Neural progenitor cell (in vitro differentiated cells): ENCODE measurements at regions not wholly inside any gene's neighbourhood (a gene's known extent, or its start where the extent isn't known, plus 50 kb on each side); places are given as distances from the start of the nearest gene placed in this dataset.

Source experiments
- DNase-seq: peaks from one replicate; pipeline ENCODE4 v3.0.0-alpha.2; 2016; ENCODE audit warnings: low spot score
- H2AFZ ChIP-seq: fragments of 200-600 bp; sonication (generic); replicated peaks from 2 replicates; pipeline ENCODE4 v1.6.1; 2016; ENCODE audit warnings: antibody characterized with exemption
- H3F3A ChIP-seq: fragments of 200-600 bp; sonication (generic); 2 replicates; pipeline ENCODE4 v1.6.1; 2016; ENCODE audit warnings: antibody characterized with exemption, low read depth
- H3K27ac ChIP-seq: fragments of 200-600 bp; sonication (generic); 2 replicates; pipeline ENCODE4 v1.5.1; 2016; ENCODE audit warnings: mild to moderate bottlenecking
- H3K27me3 ChIP-seq: fragments of 200-600 bp; sonication (generic); 2 replicates; pipeline ENCODE4 v1.6.1; 2016; ENCODE audit warnings: mild to moderate bottlenecking, moderate library complexity
- H3K36me3 ChIP-seq: fragments of 200-600 bp; sonication (generic); 2 replicates; pipeline ENCODE4 v1.5.1; 2016
- H3K4me1 ChIP-seq: fragments of 200-600 bp; sonication (generic); 2 replicates; pipeline ENCODE4 v1.6.1; 2016; ENCODE audit warnings: mixed run types
- H3K4me2 ChIP-seq: fragments of 200-600 bp; sonication (generic); 2 replicates; pipeline ENCODE4 v1.6.1; 2016
- H3K4me3 ChIP-seq: fragments of 200-600 bp; sonication (generic); 2 replicates; pipeline ENCODE4 v1.5.1; 2016
- H3K79me2 ChIP-seq: fragments of 200-600 bp; sonication (generic); 2 replicates; pipeline ENCODE4 v1.6.1; 2016; ENCODE audit warnings: low read depth
- H3K9ac ChIP-seq: fragments of 200-600 bp; sonication (generic); 2 replicates; pipeline ENCODE4 v1.6.1; 2016
- H3K9me3 ChIP-seq: fragments of 200-600 bp; sonication (generic); 2 replicates; pipeline ENCODE4 v1.5.1; 2016; ENCODE audit warnings: low read depth
- H4K20me1 ChIP-seq: fragments of 200-600 bp; sonication (generic); 2 replicates; pipeline ENCODE4 v1.6.1; 2016; ENCODE audit warnings: low read depth
- H3K27ac Mint-ChIP-seq: 3 replicates; pipeline ENCODE4 v1.8.0; 2021; ENCODE audit warnings: mixed read lengths
- H3K27me3 Mint-ChIP-seq: 2 replicates; pipeline ENCODE4 v1.8.0; 2022; ENCODE audit warnings: low read depth, mild to moderate bottlenecking, inconsistent platforms, moderate library complexity, mixed read lengths; ENCODE audit not compliant: insufficient read depth
- H3K36me3 Mint-ChIP-seq: 3 replicates; pipeline ENCODE4 v1.8.0; 2021; ENCODE audit warnings: mixed read lengths
- H3K4me1 Mint-ChIP-seq: 3 replicates; pipeline ENCODE4 v1.8.0; 2021; ENCODE audit warnings: mixed read lengths
- H3K4me3 Mint-ChIP-seq: 3 replicates; pipeline ENCODE4 v1.8.0; 2021; ENCODE audit warnings: mild to moderate bottlenecking, moderate library complexity, mixed read lengths
- H3K9me3 Mint-ChIP-seq: 3 replicates; pipeline ENCODE4 v1.8.0; 2020; ENCODE audit warnings: mixed read lengths
- CTCF ChIP-seq: fragments of 200-600 bp; sonication (generic); IDR thresholded peaks from 2 replicates; pipeline ENCODE4 v1.5.1; 2017; ENCODE audit warnings: antibody characterized with exemption, mild to moderate bottlenecking
- EZH2 ChIP-seq: fragments of 200-600 bp; sonication (generic); IDR thresholded peaks from 2 replicates; pipeline ENCODE4 v1.6.1; 2017; ENCODE audit warnings: antibody characterized with exemption, mild to moderate bottlenecking, moderate library complexity
- EZH2phosphoT487 ChIP-seq: fragments of 200-600 bp; sonication (generic); IDR thresholded peaks from 2 replicates; pipeline ENCODE4 v1.6.1; 2017; ENCODE audit warnings: antibody characterized with exemption

GRCh38 chr2:236843161-236843968, 242.3 kb upstream of the COPS8 start:
- TF ChIP-seq EZH2 (no peak), CTCF (no peak), EZH2phosphoT487 (no peak)
- peaks cover 6% of the 10 kb centered on the region for H3K36me3 Mint-ChIP-seq
- H3K27me3 ChIP-seq: no peaks in the 10 kb centered on the region
- H3K4me3 Mint-ChIP-seq: no peak overlapping the region
- no peak overlapping the region for H3K9ac ChIP-seq
- no peaks in the 10 kb centered on the region for H3K79me2 ChIP-seq
- peak; percentile 53 for DNase-seq
- H4K20me1 ChIP-seq: no peaks in the 10 kb centered on the region
- H3K9me3 Mint-ChIP-seq: peaks cover 24% of the 10 kb centered on the region
- H3K4me1 Mint-ChIP-seq: peaks cover 32% of the 10 kb centered on the region
- peaks cover 22% of the 10 kb centered on the region for H3K27me3 Mint-ChIP-seq
- H3K4me3 ChIP-seq: peak overlapping the region; percentile 9
- peaks cover 37% of the 10 kb centered on the region for H3K4me1 ChIP-seq
- no peaks in the 10 kb centered on the region for H3K36me3 ChIP-seq
- no peaks in the 10 kb centered on the region for H3K9me3 ChIP-seq
- H2AFZ ChIP-seq: no peak overlapping the region
- H3K4me2 ChIP-seq: peak overlapping the region; percentile 69
- peak overlapping the region; percentile 59 for H3K27ac ChIP-seq
- peaks cover 21% of the 10 kb centered on the region for H3F3A ChIP-seq
- peak overlapping the region; percentile 84 for H3K27ac Mint-ChIP-seq

GRCh38 chr2:236844711-236845110, 241.0 kb upstream of the COPS8 start:
- H3K4me2 ChIP-seq: no peak overlapping the region
- no peaks in the 10 kb centered on the region for H4K20me1 ChIP-seq
- H3K4me3 ChIP-seq: no peak overlapping the region
- H3K36me3 ChIP-seq: no peaks in the 10 kb centered on the region
- no peaks in the 10 kb centered on the region for H3K79me2 ChIP-seq
- H3K27ac ChIP-seq: no peak overlapping the region
- Mint-ChIP-seq H3K9me3 (peaks cover 27% of the 10 kb centered on the region), H3K4me1 (peaks cover 43% of the 10 kb centered on the region), H3K4me3 (peak overlapping the region; percentile 15), H3K27ac (no peak overlapping the region), H3K27me3 (peaks cover 27% of the 10 kb centered on the region), H3K36me3 (peaks cover 6% of the 10 kb centered on the region)
- H3K9me3 ChIP-seq: no peaks in the 10 kb centered on the region
- H2AFZ ChIP-seq: no peak overlapping the region
- H3K4me1 ChIP-seq: peaks cover 40% of the 10 kb centered on the region
- no peaks in the 10 kb centered on the region for H3K27me3 ChIP-seq
- TF ChIP-seq CTCF (no peak), EZH2 (no peak), EZH2phosphoT487 (no peak)
- no peak overlapping the region for H3K9ac ChIP-seq
- H3F3A ChIP-seq: peaks cover 21% of the 10 kb centered on the region
- DNase-seq: no peak

- H3K4me1 ChIP-seq: peaks cover 47% of the 10 kb centered on the region
- H3K27me3 ChIP-seq: no peaks in the 10 kb centered on the region
- no peak for DNase-seq
- H3K79me2 ChIP-seq: no peaks in the 10 kb centered on the region
- H3K9ac ChIP-seq: no peak overlapping the region
- H4K20me1 ChIP-seq: no peaks in the 10 kb centered on the region
- no peak overlapping the region for H3K4me3 ChIP-seq
- H3K27ac ChIP-seq: no peak overlapping the region
- H3K36me3 ChIP-seq: no peaks in the 10 kb centered on the region
- peak overlapping the region; percentile 11 for H3K4me2 ChIP-seq
- Mint-ChIP-seq H3K27me3 (peaks cover 35% of the 10 kb centered on the region), H3K9me3 (peaks cover 31% of the 10 kb centered on the region), H3K4me1 (peaks cover 60% of the 10 kb centered on the region), H3K4me3 (peak overlapping the region; percentile 78), H3K36me3 (peaks cover 10% of the 10 kb centered on the region), H3K27ac (peak overlapping the region; percentile 79)
- H3F3A ChIP-seq: peaks cover 21% of the 10 kb centered on the region
- no peak overlapping the region for H2AFZ ChIP-seq
- H3K9me3 ChIP-seq: no peaks in the 10 kb centered on the region
- no peak for TF ChIP-seq CTCF
- no peak for TF ChIP-seq EZH2
- TF ChIP-seq EZH2phosphoT487: no peak
Measured at GRCh38 chr2:236847023-236847422, 238.7 kb upstream of the COPS8 start.
